Nephron progenitor cell (in vitro differentiated cells): ENCODE measurements at regions not wholly inside any gene's neighbourhood (a gene's known extent, or its start where the extent isn't known, plus 50 kb on each side); places are given as distances from the start of the nearest gene placed in this dataset.

ENCODE experiments used
- DNase-seq: peaks from one replicate; pipeline ENCODE4 v3.0.0; 2021
- H3K27ac Mint-ChIP-seq: 2 replicates; pipeline ENCODE4 v1.8.0; 2021; ENCODE audit warnings: mild to moderate bottlenecking, moderate library complexity, mixed read lengths
- H3K27me3 Mint-ChIP-seq: 2 replicates; pipeline ENCODE4 v1.8.0; 2021; ENCODE audit warnings: mild to moderate bottlenecking, low read depth, mixed read lengths; ENCODE audit not compliant: poor library complexity
- H3K36me3 Mint-ChIP-seq: 2 replicates; pipeline ENCODE4 v1.8.0; 2021; ENCODE audit warnings: low read depth, mixed read lengths
- H3K4me1 Mint-ChIP-seq: 2 replicates; pipeline ENCODE4 v1.8.0; 2021; ENCODE audit warnings: mixed read lengths
- H3K4me3 Mint-ChIP-seq: 2 replicates; pipeline ENCODE4 v1.8.0; 2021; ENCODE audit warnings: mild to moderate bottlenecking, moderate library complexity, mixed read lengths
- H3K9me3 Mint-ChIP-seq: 2 replicates; pipeline ENCODE4 v1.8.0; 2021; ENCODE audit warnings: mild to moderate bottlenecking, moderate library complexity, mixed read lengths
- CTCF ChIP-seq: fragments of 200-600 bp; sonication (generic); IDR thresholded peaks from 2 replicates; pipeline ENCODE4 v1.5.0; 2021; ENCODE audit warnings: antibody characterized with exemption

- Mint-ChIP-seq H3K9me3 (peaks cover 9% of the 10 kb centered on the region), H3K27me3 (peaks cover 10% of the 10 kb centered on the region)
Observed at GRCh38 chr18:21187886-21188285, 54.1 kb upstream of the GREB1L start.

GRCh38 chr18:21191596-21192307, 50.3 kb upstream of the GREB1L start:
- H3K4me3 Mint-ChIP-seq: no peak overlapping the region
- no peaks in the 10 kb centered on the region for H3K36me3 Mint-ChIP-seq
- H3K4me1 Mint-ChIP-seq: peaks cover 16% of the 10 kb centered on the region
- H3K27me3 Mint-ChIP-seq: peaks cover 10% of the 10 kb centered on the region
- TF ChIP-seq CTCF: peak; percentile 49
- DNase-seq: peak; percentile 55
- no peak overlapping the region for H3K27ac Mint-ChIP-seq
- peaks cover 9% of the 10 kb centered on the region for H3K9me3 Mint-ChIP-seq

More at GRCh38 chr18:21187886-21188285, 54.1 kb upstream of the GREB1L start:
- H3K27ac Mint-ChIP-seq: no peak overlapping the region
- TF ChIP-seq CTCF: no peak
- H3K4me1 Mint-ChIP-seq: no peaks in the 10 kb centered on the region
- no peak for DNase-seq
- no peaks in the 10 kb centered on the region for H3K36me3 Mint-ChIP-seq
- H3K4me3 Mint-ChIP-seq: no peak overlapping the region
